ENCODE measurements at regions not wholly inside any gene's neighbourhood (a gene's known extent, or its start where the extent isn't known, plus 50 kb on each side); places are given as distances from the start of the nearest gene placed in this dataset.

GRCh38 chr10:111707076-111707475 lies 476.5 kb downstream of the GPAM start:
- Histone ChIP-seq H3K4me1 (no peaks in the 10 kb centered on the region), H3K4me3 (no peak overlapping the region), H3K36me3 (ENCODE audit: insufficient read depth in 1 of 2, low read depth in 1 of 2) (no peaks in the 10 kb centered on the region), H3K27ac (no peak overlapping the region), H3K27me3 (ENCODE audit: insufficient read depth in 3 of 3, low read length in 2 of 3) (no peaks in the 10 kb centered on the region), H3K9me3 (no peaks in the 10 kb centered on the region)
- TF ChIP-seq, protein P1, sequence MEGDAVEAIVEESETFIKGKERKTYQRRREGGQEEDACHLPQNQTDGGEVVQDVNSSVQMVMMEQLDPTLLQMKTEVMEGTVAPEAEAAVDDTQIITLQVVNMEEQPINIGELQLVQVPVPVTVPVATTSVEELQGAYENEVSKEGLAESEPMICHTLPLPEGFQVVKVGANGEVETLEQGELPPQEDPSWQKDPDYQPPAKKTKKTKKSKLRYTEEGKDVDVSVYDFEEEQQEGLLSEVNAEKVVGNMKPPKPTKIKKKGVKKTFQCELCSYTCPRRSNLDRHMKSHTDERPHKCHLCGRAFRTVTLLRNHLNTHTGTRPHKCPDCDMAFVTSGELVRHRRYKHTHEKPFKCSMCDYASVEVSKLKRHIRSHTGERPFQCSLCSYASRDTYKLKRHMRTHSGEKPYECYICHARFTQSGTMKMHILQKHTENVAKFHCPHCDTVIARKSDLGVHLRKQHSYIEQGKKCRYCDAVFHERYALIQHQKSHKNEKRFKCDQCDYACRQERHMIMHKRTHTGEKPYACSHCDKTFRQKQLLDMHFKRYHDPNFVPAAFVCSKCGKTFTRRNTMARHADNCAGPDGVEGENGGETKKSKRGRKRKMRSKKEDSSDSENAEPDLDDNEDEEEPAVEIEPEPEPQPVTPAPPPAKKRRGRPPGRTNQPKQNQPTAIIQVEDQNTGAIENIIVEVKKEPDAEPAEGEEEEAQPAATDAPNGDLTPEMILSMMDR (IDR thresholded peaks at IDR 0.05) = no peak
- DNase-seq = no peak
- 66 to 88% (median 78%) methylated on average over 1 of the region's 1 CpG for WGBS, 3 donors
- no peak for ATAC-seq
- intact Hi-C loops (cut with DNase I) = no loop called here

- no peaks in the 10 kb centered on the region for H3K9me3 ChIP-seq
- intact Hi-C loops (cut with DNase I) = no loop called here
- no peak overlapping the region for H3K27ac ChIP-seq
- TF ChIP-seq, protein P1 (IDR thresholded peaks at IDR 0.05) = no peak
- no peaks in the 10 kb centered on the region for H3K4me1 ChIP-seq
- ATAC-seq (no peak), DNase-seq (no peak)
- 78 to 79% (median 79%) methylated on average over 4 of the region's 4 CpGs for WGBS, 3 donors
- H3K27me3 ChIP-seq (ENCODE audit: insufficient read depth in 3 of 3, low read length in 2 of 3) = no peaks in the 10 kb centered on the region
- H3K4me3 ChIP-seq = no peak overlapping the region
- H3K36me3 ChIP-seq (ENCODE audit: insufficient read depth in 1 of 2, low read depth in 1 of 2) = no peaks in the 10 kb centered on the region
Measured at GRCh38 chr10:111709603-111710002, 474.0 kb downstream of the GPAM start.

DNA sequence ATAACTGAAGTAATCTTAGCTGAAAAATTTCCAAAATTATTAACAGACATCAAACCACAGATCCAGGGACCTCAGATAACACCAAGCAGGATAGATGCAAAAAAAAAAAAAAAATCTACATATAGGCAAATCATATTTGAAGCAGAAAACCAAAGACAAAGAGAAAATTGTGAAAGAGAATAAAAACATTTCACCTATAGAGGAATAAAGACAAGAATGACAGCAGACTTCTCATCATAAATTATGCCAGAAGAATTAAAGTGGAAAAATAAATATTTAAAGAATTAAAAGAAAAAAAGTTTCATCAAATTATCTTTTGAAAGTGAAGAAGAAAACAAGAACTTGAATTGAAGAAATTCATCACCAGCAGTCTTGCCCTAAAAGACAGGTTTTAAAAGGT lies 467.5 kb downstream of the GPAM start:
- intact Hi-C loops (cut with DNase I) = no loop called here
- no peaks in the 10 kb centered on the region for H3K36me3 ChIP-seq (ENCODE audit: insufficient read depth in 1 of 2, low read depth in 1 of 2)
- no peaks in the 10 kb centered on the region for H3K27me3 ChIP-seq (ENCODE audit: insufficient read depth in 3 of 3, low read length in 2 of 3)
- H3K27ac ChIP-seq = no peak overlapping the region
- TF ChIP-seq, protein P1 (IDR thresholded peaks at IDR 0.05) = no peak
- ATAC-seq (no peak), DNase-seq (no peak)
- H3K4me1 ChIP-seq = no peaks in the 10 kb centered on the region
- peaks cover 26% of the 10 kb centered on the region for H3K9me3 ChIP-seq
- no peak overlapping the region for H3K4me3 ChIP-seq

DNA sequence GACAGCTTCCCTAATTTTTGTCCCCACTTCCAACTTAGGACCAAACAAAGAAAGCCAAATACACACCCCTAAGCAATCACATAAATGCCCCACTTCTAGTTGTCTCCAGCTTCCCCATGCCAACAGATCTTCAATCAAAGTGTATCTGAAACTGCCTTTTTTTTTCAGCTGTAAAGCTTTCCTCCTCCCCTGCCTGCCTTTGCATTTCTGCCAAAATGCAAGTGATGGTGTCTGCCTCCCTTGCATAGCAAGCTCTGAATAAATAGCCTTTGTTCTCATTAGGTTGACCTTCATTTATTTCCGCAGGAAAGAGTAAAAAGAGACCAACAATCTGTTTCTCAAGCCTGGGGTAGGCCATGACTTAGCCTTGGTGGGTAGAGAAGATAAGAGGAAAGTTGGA lies 459.4 kb downstream of the GPAM start:
- H3K36me3 ChIP-seq (ENCODE audit: insufficient read depth in 1 of 2, low read depth in 1 of 2) = no peaks in the 10 kb centered on the region
- WGBS, 3 donors = 57 to 80% (median 68%) methylated on average over 1 of the region's 1 CpG
- H3K4me3 ChIP-seq = no peak overlapping the region
- TF ChIP-seq, protein P1 (IDR thresholded peaks at IDR 0.05) = no peak
- H3K27me3 ChIP-seq (ENCODE audit: insufficient read depth in 3 of 3, low read length in 2 of 3) = no peaks in the 10 kb centered on the region
- ATAC-seq (no peak), DNase-seq (no peak)
- H3K4me1 ChIP-seq = no peaks in the 10 kb centered on the region
- H3K9me3 ChIP-seq = no peaks in the 10 kb centered on the region
- intact Hi-C loops (cut with DNase I) = no loop called here
- no peak overlapping the region for H3K27ac ChIP-seq

DNA sequence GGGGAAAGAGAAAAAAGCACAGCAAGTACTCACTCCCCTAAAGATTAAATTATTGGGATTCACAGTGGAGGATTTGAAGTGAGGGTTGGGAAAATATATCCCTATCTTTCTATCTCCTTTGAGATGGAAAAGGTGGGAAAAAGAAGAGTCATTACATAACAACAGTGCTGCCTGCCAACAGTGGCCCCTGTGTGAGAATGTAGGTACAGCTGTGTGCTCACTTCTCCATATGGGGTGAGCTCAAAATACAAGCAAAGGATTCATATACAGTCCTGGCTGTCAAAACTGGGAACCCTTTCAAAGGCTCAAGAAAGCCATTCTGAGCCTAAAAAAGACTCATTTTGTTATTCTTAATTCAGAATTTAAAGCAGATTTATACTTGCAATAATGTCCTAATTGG lies 458.5 kb downstream of the GPAM start:
- Histone ChIP-seq H3K36me3 (ENCODE audit: insufficient read depth in 1 of 2, low read depth in 1 of 2) (no peaks in the 10 kb centered on the region), H3K9me3 (no peaks in the 10 kb centered on the region), H3K4me3 (no peak overlapping the region), H3K27me3 (ENCODE audit: insufficient read depth in 3 of 3, low read length in 2 of 3) (no peaks in the 10 kb centered on the region), H3K27ac (no peak overlapping the region), H3K4me1 (no peaks in the 10 kb centered on the region)
- TF ChIP-seq, protein P1 (IDR thresholded peaks at IDR 0.05) = no peak
- no peak for DNase-seq
- intact Hi-C loops (cut with DNase I) = no loop called here
- no peak for ATAC-seq
